ENCODE measurements at regions not wholly inside any gene's neighbourhood (a gene's known extent, or its start where the extent isn't known, plus 50 kb on each side); places are given as distances from the start of the nearest gene placed in this dataset.

- DNase-seq: no peak
- H3K4me3 ChIP-seq (ENCODE audit: low read length): no peak overlapping the region
- no peaks in the 10 kb centered on the region for H3K4me1 ChIP-seq (ENCODE audit: control insufficient read depth, insufficient read depth, low read length)
- no peaks in the 10 kb centered on the region for H3K36me3 ChIP-seq (ENCODE audit: control insufficient read depth, insufficient read depth, low read length)
- H3K27me3 ChIP-seq (ENCODE audit: control insufficient read depth, insufficient read depth, low read length): no peaks in the 10 kb centered on the region
- no CpG with 5 or more reads among the region's 1 CpG for WGBS (ENCODE audit: insufficient coverage, low lambda C conversion rate)
- H3K9me3 ChIP-seq (ENCODE audit: control insufficient read depth, low read depth, low read length): no peaks in the 10 kb centered on the region
- no peak overlapping the region for H3K27ac ChIP-seq (ENCODE audit: low read length)
Observed at GRCh38 chr10:78377356-78377755, 343.7 kb downstream of the RPS24 start.

DNA sequence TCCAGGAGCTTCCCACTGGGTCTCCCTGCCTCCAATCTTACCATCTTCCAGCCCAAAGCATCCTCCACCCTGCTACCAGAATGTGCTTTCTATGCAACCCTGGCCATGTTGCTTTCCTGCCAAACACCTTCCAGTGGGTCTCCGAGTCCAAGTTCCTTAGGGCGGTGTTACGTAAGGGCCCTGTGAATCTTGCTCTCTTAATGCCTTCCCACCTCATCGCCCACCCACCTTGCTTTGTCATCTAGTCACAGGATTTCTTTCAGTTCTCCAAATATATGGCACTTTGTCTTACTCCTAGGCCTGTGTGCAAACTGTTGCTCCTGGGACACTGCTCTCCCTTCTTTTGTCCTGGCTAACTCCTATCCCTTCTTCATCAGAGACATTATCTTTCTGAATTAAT, 344.5 kb downstream of the RPS24 start:
- H3K27me3 ChIP-seq (ENCODE audit: control insufficient read depth, insufficient read depth, low read length): no peaks in the 10 kb centered on the region
- no peak overlapping the region for H3K27ac ChIP-seq (ENCODE audit: low read length)
- WGBS (ENCODE audit: insufficient coverage, low lambda C conversion rate): 90% methylated on average over 2 of the region's 4 CpGs
- no peaks in the 10 kb centered on the region for H3K4me1 ChIP-seq (ENCODE audit: control insufficient read depth, insufficient read depth, low read length)
- no peak for DNase-seq
- no peak overlapping the region for H3K4me3 ChIP-seq (ENCODE audit: low read length)
- no peaks in the 10 kb centered on the region for H3K9me3 ChIP-seq (ENCODE audit: control insufficient read depth, low read depth, low read length)
- H3K36me3 ChIP-seq (ENCODE audit: control insufficient read depth, insufficient read depth, low read length): no peaks in the 10 kb centered on the region

DNA sequence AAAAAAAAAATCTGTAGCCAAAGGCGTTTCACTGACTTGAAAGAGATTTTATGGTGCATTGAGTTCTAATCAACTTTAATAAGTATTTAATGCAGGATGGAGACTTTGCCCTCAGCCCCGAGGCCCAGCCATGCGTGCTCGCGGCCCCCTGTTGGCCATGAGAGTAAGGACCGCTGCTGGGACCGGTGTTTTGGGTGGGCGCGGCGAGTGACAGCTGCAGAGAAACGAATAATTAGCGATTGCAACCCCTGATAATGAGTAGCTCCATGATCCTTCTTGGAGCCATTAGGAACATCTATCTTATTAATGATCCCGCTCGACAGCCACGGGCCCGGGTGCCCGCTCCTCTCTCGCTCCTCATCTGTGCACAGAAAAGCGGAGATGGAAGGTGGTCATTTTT, 347.4 kb downstream of the RPS24 start:
- H3K36me3 ChIP-seq (ENCODE audit: control insufficient read depth, insufficient read depth, low read length): no peaks in the 10 kb centered on the region
- no peak overlapping the region for H3K27ac ChIP-seq (ENCODE audit: low read length)
- H3K27me3 ChIP-seq (ENCODE audit: control insufficient read depth, insufficient read depth, low read length): no peaks in the 10 kb centered on the region
- no peaks in the 10 kb centered on the region for H3K4me1 ChIP-seq (ENCODE audit: control insufficient read depth, insufficient read depth, low read length)
- no CpG with 5 or more reads among the region's 19 CpGs for WGBS (ENCODE audit: insufficient coverage, low lambda C conversion rate)
- no peak overlapping the region for H3K4me3 ChIP-seq (ENCODE audit: low read length)
- no peaks in the 10 kb centered on the region for H3K9me3 ChIP-seq (ENCODE audit: control insufficient read depth, low read depth, low read length)
- no peak for DNase-seq

DNA sequence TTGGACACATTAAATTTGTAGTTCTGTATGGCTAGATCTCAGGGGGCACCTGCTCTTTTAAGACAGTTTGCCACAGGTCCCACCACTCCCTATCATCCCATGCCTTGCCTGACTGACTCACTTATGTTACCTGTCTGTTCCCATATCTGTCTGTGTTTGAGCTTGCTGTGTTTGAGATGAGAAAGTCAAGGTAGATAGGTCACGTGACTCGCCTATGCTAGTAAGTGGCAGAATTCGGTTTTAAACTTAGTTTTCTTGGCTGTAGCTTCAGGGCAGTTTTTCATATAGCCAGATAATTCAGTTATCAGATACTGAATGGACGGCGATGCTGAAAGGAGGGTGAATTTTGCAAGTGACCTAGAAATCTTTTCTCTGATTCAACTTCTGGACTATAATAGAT, 348.4 kb downstream of the RPS24 start:
- no peak overlapping the region for H3K4me3 ChIP-seq (ENCODE audit: low read length)
- DNase-seq: no peak
- H3K27me3 ChIP-seq (ENCODE audit: control insufficient read depth, insufficient read depth, low read length): no peaks in the 10 kb centered on the region
- no peaks in the 10 kb centered on the region for H3K4me1 ChIP-seq (ENCODE audit: control insufficient read depth, insufficient read depth, low read length)
- H3K27ac ChIP-seq (ENCODE audit: low read length): no peak overlapping the region
- no peaks in the 10 kb centered on the region for H3K9me3 ChIP-seq (ENCODE audit: control insufficient read depth, low read depth, low read length)
- 80% methylated on average over 1 of the region's 5 CpGs for WGBS (ENCODE audit: insufficient coverage, low lambda C conversion rate)
- H3K36me3 ChIP-seq (ENCODE audit: control insufficient read depth, insufficient read depth, low read length): no peaks in the 10 kb centered on the region

GRCh38 chr10:78382772-78383171, 349.1 kb downstream of the RPS24 start:
- no CpG with 5 or more reads among the region's 2 CpGs for WGBS (ENCODE audit: insufficient coverage, low lambda C conversion rate)
- no peak for DNase-seq
- Histone ChIP-seq H3K4me1 (ENCODE audit: control insufficient read depth, insufficient read depth, low read length) (no peaks in the 10 kb centered on the region), H3K27ac (ENCODE audit: low read length) (no peak overlapping the region), H3K4me3 (ENCODE audit: low read length) (no peak overlapping the region), H3K27me3 (ENCODE audit: control insufficient read depth, insufficient read depth, low read length) (no peaks in the 10 kb centered on the region), H3K36me3 (ENCODE audit: control insufficient read depth, insufficient read depth, low read length) (no peaks in the 10 kb centered on the region), H3K9me3 (ENCODE audit: control insufficient read depth, low read depth, low read length) (no peaks in the 10 kb centered on the region)

- H3K36me3 ChIP-seq (ENCODE audit: control insufficient read depth, insufficient read depth, low read length): no peaks in the 10 kb centered on the region
- H3K4me3 ChIP-seq (ENCODE audit: low read length): no peak overlapping the region
- H3K9me3 ChIP-seq (ENCODE audit: control insufficient read depth, low read depth, low read length): no peaks in the 10 kb centered on the region
- no peak for DNase-seq
- H3K27me3 ChIP-seq (ENCODE audit: control insufficient read depth, insufficient read depth, low read length): peaks cover 2% of the 10 kb centered on the region
- H3K27ac ChIP-seq (ENCODE audit: low read length): no peak overlapping the region
- H3K4me1 ChIP-seq (ENCODE audit: control insufficient read depth, insufficient read depth, low read length): no peaks in the 10 kb centered on the region
- WGBS (ENCODE audit: insufficient coverage, low lambda C conversion rate): no CpG with 5 or more reads among the region's 2 CpGs
Observed at GRCh38 chr10:78383378-78384048, 349.9 kb downstream of the RPS24 start.

DNA sequence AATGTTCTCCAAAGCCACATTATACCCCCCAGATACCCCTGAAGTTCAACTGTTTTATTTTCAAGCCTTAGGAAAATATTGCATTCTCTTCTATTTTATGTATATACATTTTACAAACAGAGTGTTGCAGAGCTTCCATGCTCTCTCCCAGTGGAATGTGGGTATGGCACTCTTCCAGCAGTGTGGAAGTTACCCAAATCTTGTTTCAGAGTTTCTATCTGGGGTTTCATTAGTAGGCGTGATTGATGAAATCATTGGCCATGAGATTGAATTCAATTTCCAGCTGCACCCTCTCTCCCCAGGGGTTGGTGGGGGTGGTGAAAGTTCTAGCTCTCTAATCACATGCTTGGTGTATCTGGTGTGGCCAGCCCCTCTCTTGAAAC, 350.4 kb downstream of the RPS24 start:
- no peak for DNase-seq
- Histone ChIP-seq H3K4me1 (ENCODE audit: control insufficient read depth, insufficient read depth, low read length) (no peaks in the 10 kb centered on the region), H3K27ac (ENCODE audit: low read length) (no peak overlapping the region), H3K4me3 (ENCODE audit: low read length) (no peak overlapping the region), H3K27me3 (ENCODE audit: control insufficient read depth, insufficient read depth, low read length) (peaks cover 2% of the 10 kb centered on the region), H3K9me3 (ENCODE audit: control insufficient read depth, low read depth, low read length) (no peaks in the 10 kb centered on the region), H3K36me3 (ENCODE audit: control insufficient read depth, insufficient read depth, low read length) (no peaks in the 10 kb centered on the region)
- WGBS (ENCODE audit: insufficient coverage, low lambda C conversion rate): no CpG with 5 or more reads among the region's 1 CpG

GRCh38 chr10:78385599-78385998, 351.9 kb downstream of the RPS24 start:
- no peaks in the 10 kb centered on the region for H3K9me3 ChIP-seq (ENCODE audit: control insufficient read depth, low read depth, low read length)
- H3K4me1 ChIP-seq (ENCODE audit: control insufficient read depth, insufficient read depth, low read length): no peaks in the 10 kb centered on the region
- H3K27me3 ChIP-seq (ENCODE audit: control insufficient read depth, insufficient read depth, low read length): peaks cover 2% of the 10 kb centered on the region
- WGBS (ENCODE audit: insufficient coverage, low lambda C conversion rate): 100% methylated on average over 1 of the region's 5 CpGs
- no peak overlapping the region for H3K4me3 ChIP-seq (ENCODE audit: low read length)
- no peak overlapping the region for H3K27ac ChIP-seq (ENCODE audit: low read length)
- no peak for DNase-seq
- no peaks in the 10 kb centered on the region for H3K36me3 ChIP-seq (ENCODE audit: control insufficient read depth, insufficient read depth, low read length)

GRCh38 chr10:78386509-78386908, 352.8 kb downstream of the RPS24 start:
- Histone ChIP-seq H3K9me3 (ENCODE audit: control insufficient read depth, low read depth, low read length) (no peaks in the 10 kb centered on the region), H3K4me3 (ENCODE audit: low read length) (no peak overlapping the region), H3K4me1 (ENCODE audit: control insufficient read depth, insufficient read depth, low read length) (no peaks in the 10 kb centered on the region), H3K27ac (ENCODE audit: low read length) (no peak overlapping the region), H3K27me3 (ENCODE audit: control insufficient read depth, insufficient read depth, low read length) (peaks cover 2% of the 10 kb centered on the region), H3K36me3 (ENCODE audit: control insufficient read depth, insufficient read depth, low read length) (no peaks in the 10 kb centered on the region)
- DNase-seq: no peak
- no CpG with 5 or more reads among the region's 5 CpGs for WGBS (ENCODE audit: insufficient coverage, low lambda C conversion rate)

DNA sequence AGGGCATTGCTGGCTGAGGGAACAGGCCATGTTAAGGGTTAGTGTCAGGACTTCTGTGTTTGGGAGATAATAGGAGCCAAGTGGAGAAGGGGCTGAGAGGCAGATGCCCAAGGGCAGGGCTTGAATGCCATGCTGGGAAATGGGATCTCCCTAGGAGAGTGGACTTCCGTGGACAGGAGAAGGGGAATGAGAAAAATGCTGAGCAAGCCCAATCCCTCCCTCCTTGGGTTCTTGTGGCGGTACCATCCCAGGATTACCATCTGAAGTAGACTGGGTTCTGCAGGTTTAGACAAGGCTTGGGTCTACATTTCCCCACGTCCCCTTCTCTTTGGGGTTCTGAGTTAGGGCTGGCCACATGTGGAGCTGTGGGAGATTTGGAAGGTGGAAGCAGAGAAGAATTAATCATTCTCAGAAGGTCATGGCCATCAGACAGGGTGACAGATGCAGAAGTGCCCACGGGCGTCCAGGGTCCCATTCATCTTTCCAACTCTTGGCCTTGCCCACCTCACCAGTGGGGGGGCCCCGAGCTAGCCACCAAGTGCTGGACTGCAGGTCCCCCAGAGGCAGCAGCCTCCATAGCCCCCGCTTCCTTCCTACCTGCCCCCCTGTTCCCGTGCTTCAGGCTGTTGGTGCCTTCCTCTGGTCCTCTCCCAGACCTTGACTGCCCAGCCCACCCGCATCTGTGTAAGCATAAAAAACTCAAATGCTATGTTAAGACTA, 354.8 kb downstream of the RPS24 start:
- H3K27me3 ChIP-seq (ENCODE audit: control insufficient read depth, insufficient read depth, low read length): peaks cover 2% of the 10 kb centered on the region
- H3K27ac ChIP-seq (ENCODE audit: low read length): no peak overlapping the region
- H3K4me1 ChIP-seq (ENCODE audit: control insufficient read depth, insufficient read depth, low read length): no peaks in the 10 kb centered on the region
- no peaks in the 10 kb centered on the region for H3K9me3 ChIP-seq (ENCODE audit: control insufficient read depth, low read depth, low read length)
- 100% methylated on average over 1 of the region's 9 CpGs for WGBS (ENCODE audit: insufficient coverage, low lambda C conversion rate)
- H3K4me3 ChIP-seq (ENCODE audit: low read length): no peak overlapping the region
- no peaks in the 10 kb centered on the region for H3K36me3 ChIP-seq (ENCODE audit: control insufficient read depth, insufficient read depth, low read length)
- DNase-seq: no peak

DNA sequence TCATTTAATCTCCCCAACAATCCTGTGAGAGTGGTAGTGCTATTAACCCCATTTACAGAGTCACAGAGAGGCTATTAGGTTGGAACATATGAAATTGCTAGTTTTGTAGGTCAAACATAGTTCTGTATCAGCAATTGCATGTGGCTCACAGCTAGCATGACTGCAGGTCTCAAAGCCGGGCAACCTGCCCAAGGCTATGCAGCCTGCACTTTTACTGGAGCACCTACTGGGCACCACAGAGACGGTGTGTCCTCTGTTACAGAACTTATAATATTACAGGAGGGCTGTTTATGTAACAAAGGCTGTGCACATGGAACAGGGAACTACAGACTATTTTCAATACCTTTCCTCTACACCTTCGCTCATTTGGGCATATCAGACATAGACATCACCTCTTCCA, 355.8 kb downstream of the RPS24 start:
- Histone ChIP-seq H3K27ac (ENCODE audit: low read length) (no peak overlapping the region), H3K36me3 (ENCODE audit: control insufficient read depth, insufficient read depth, low read length) (no peaks in the 10 kb centered on the region), H3K4me3 (ENCODE audit: low read length) (no peak overlapping the region), H3K27me3 (ENCODE audit: control insufficient read depth, insufficient read depth, low read length) (peaks cover 2% of the 10 kb centered on the region), H3K4me1 (ENCODE audit: control insufficient read depth, insufficient read depth, low read length) (no peaks in the 10 kb centered on the region), H3K9me3 (ENCODE audit: control insufficient read depth, low read depth, low read length) (no peaks in the 10 kb centered on the region)
- WGBS (ENCODE audit: insufficient coverage, low lambda C conversion rate): no CpG with 5 or more reads among the region's 3 CpGs
- DNase-seq: no peak
